WTC11 (cell line): ENCODE measurements at regions not wholly inside any gene's neighbourhood (a gene's known extent, or its start where the extent isn't known, plus 50 kb on each side); places are given as distances from the start of the nearest gene placed in this dataset.

Experiments used
- ATAC-seq: fragments of 200-7000 bp; cut with Tn5 transposase; 2 replicates; pipeline ENCODE4 v1.10.0; 2021; ENCODE audit warnings: mild to moderate bottlenecking, moderate library complexity
- CTCF ChIA-PET: fragments of 300-600 bp; sonication (Branson Sonifier 250); formaldehyde crosslinking; loops from one replicate; lab custom pipeline; 2021; ENCODE audit warnings: antibody characterized with exemption; lab: Charles Lee
- POLR2A ChIA-PET: fragments of 350-600 bp; sonication (Branson Sonifier 250); formaldehyde crosslinking; loops from one replicate; lab custom pipeline; 2021; ENCODE audit warnings: antibody characterized with exemption; lab: Charles Lee
- DNase-seq: peaks from one replicate; pipeline ENCODE4 v3.0.0; 2021; ENCODE audit warnings: low spot score
- H3K27ac Mint-ChIP-seq: 2 replicates; pipeline ENCODE4 v1.8.0; 2021; ENCODE audit warnings: mixed read lengths
- H3K27me3 Mint-ChIP-seq: 2 replicates; pipeline ENCODE4 v1.8.0; 2021; ENCODE audit warnings: low read depth, mild to moderate bottlenecking, moderate library complexity, mixed read lengths
- H3K36me3 Mint-ChIP-seq: 2 replicates; pipeline ENCODE4 v1.8.0; 2021; ENCODE audit warnings: mixed read lengths
- H3K4me1 Mint-ChIP-seq: 2 replicates; pipeline ENCODE4 v1.8.0; 2022; ENCODE audit warnings: mixed read lengths
- H3K4me3 Mint-ChIP-seq: 2 replicates; pipeline ENCODE4 v1.8.0; 2021; ENCODE audit warnings: mild to moderate bottlenecking, moderate library complexity, mixed read lengths
- H3K9me3 Mint-ChIP-seq: 2 replicates; pipeline ENCODE4 v1.8.0; 2021; ENCODE audit warnings: mixed read lengths
- AR ChIP-seq: fragments of 250-450 bp; sonication (Bioruptor Pico); IDR thresholded peaks from 2 replicates; pipeline ENCODE4 v1.9.0; 2021; ENCODE audit warnings: mild to moderate bottlenecking
- ATF1 ChIP-seq: sonication (generic); formaldehyde crosslinking; IDR thresholded peaks from 2 replicates; pipeline ENCODE4 v1.8.1; 2023; ENCODE audit warnings: mild to moderate bottlenecking, moderate library complexity, missing genetic modification reagents
- CTCF ChIP-seq: fragments of 200-600 bp; IDR thresholded peaks from 2 replicates; pipeline ENCODE4 v1.8.0; 2022; ENCODE audit warnings: antibody characterized with exemption
- FOXP4 ChIP-seq: sonication (generic); formaldehyde crosslinking; IDR thresholded peaks from 2 replicates; pipeline ENCODE4 v1.8.0; 2022; ENCODE audit warnings: mild to moderate bottlenecking, missing genetic modification reagents
- HMGXB4 ChIP-seq: sonication (generic); formaldehyde crosslinking; IDR thresholded peaks from 2 replicates; pipeline ENCODE4 v1.8.1; 2023; ENCODE audit warnings: mild to moderate bottlenecking, moderate library complexity, missing genetic modification reagents
- MAX ChIP-seq: sonication (generic); formaldehyde crosslinking; IDR thresholded peaks from 2 replicates; pipeline ENCODE4 v1.8.0; 2022; ENCODE audit warnings: mild to moderate bottlenecking, missing genetic modification reagents
- PRDM15 ChIP-seq: sonication (generic); formaldehyde crosslinking; IDR thresholded peaks from 2 replicates; pipeline ENCODE4 v1.8.0; 2022; ENCODE audit warnings: missing genetic modification reagents
- SMAD4 ChIP-seq: sonication (generic); formaldehyde crosslinking; IDR thresholded peaks from 2 replicates; pipeline ENCODE4 v1.8.0; 2022; ENCODE audit warnings: mild to moderate bottlenecking, missing genetic modification reagents
- STAT6 ChIP-seq: sonication (generic); formaldehyde crosslinking; conservative IDR thresholded peaks from 2 replicates; pipeline ENCODE4 v1.8.1; 2023; ENCODE audit warnings: mild to moderate bottlenecking, low read depth, missing genetic modification reagents, moderate library complexity
- TP53 ChIP-seq: sonication (generic); formaldehyde crosslinking; IDR thresholded peaks from 2 replicates; pipeline ENCODE4 v1.8.1; 2023; ENCODE audit warnings: mild to moderate bottlenecking, missing genetic modification reagents
- USF2 ChIP-seq: sonication (generic); formaldehyde crosslinking; IDR thresholded peaks from 2 replicates; pipeline ENCODE4 v1.8.1; 2023; ENCODE audit warnings: mild to moderate bottlenecking, missing genetic modification reagents, moderate library complexity
- ZBTB43 ChIP-seq: sonication (generic); formaldehyde crosslinking; IDR thresholded peaks from 2 replicates; pipeline ENCODE4 v1.8.1; 2023; ENCODE audit warnings: mild to moderate bottlenecking, missing genetic modification reagents
- ZNF121 ChIP-seq: sonication (generic); formaldehyde crosslinking; IDR thresholded peaks from 2 replicates; pipeline ENCODE4 v1.8.0; 2023; ENCODE audit warnings: missing genetic modification reagents
- ZNF281 ChIP-seq: sonication (generic); formaldehyde crosslinking; IDR thresholded peaks from 2 replicates; pipeline ENCODE4 v1.8.0; 2023; ENCODE audit warnings: mild to moderate bottlenecking, missing genetic modification reagents
- ZNF423 ChIP-seq: fragments of 250-450 bp; sonication (Bioruptor Pico); IDR thresholded peaks from 2 replicates; pipeline ENCODE4 v2.1.2; 2022; ENCODE audit warnings: mild to moderate bottlenecking, moderate library complexity

GRCh38 chr1:104402178-104402577, 652.5 kb downstream of the AMY1C start:
- Mint-ChIP-seq H3K9me3 (no peaks in the 10 kb centered on the region), H3K4me1 (no peaks in the 10 kb centered on the region), H3K4me3 (no peak overlapping the region), H3K27ac (no peak overlapping the region), H3K27me3 (no peaks in the 10 kb centered on the region), H3K36me3 (no peaks in the 10 kb centered on the region)
- ChIA-PET POLR2A (interaction anchor here (1.1 kb wide), 1 partner anchor 22 kb away, joined by 3 read pairs; no protein-coding TSS in a partner anchor), CTCF (no interaction called here)
- ATAC-seq (no peak), DNase-seq (no peak)
- no peak for TF ChIP-seq FOXP4 (CRISPR knock-in tag)
- no peak for TF ChIP-seq ZBTB43 (CRISPR knock-in tag)
- TF ChIP-seq USF2 (CRISPR knock-in tag) = no peak
- no peak for TF ChIP-seq SMAD4
- TF ChIP-seq MAX (CRISPR knock-in tag) = no peak
- TF ChIP-seq ZNF121 (CRISPR knock-in tag) = no peak
- no peak for TF ChIP-seq ATF1 (CRISPR knock-in tag)
- TF ChIP-seq ZNF423 (CRISPR knock-in tag) = no peak
- TF ChIP-seq HMGXB4 (CRISPR knock-in tag) = no peak
- no peak for TF ChIP-seq TP53 (CRISPR knock-in tag)
- TF ChIP-seq ZNF281 (CRISPR knock-in tag) = no peak
- no peak for TF ChIP-seq STAT6
- no peak for TF ChIP-seq CTCF
- TF ChIP-seq AR (CRISPR knock-in tag) = no peak
- no peak for TF ChIP-seq PRDM15
